NT2/D1 (cell line): ENCODE measurements at regions not wholly inside any gene's neighbourhood (a gene's known extent, or its start where the extent isn't known, plus 50 kb on each side); places are given as distances from the start of the nearest gene placed in this dataset.

Experiments
- DNase-seq: peaks from one replicate; pipeline ENCODE4 v3.0.0-alpha.2; 2011; ENCODE audit warnings: low read depth, low spot score
- H3K27me3 ChIP-seq: 2 replicates; pipeline ENCODE4 v1.6.0; 2011; ENCODE audit warnings: mild to moderate bottlenecking; ENCODE audit not compliant: insufficient read length, insufficient read depth
- H3K36me3 ChIP-seq: 2 replicates; pipeline ENCODE4 v1.6.1; 2011; ENCODE audit warnings: mild to moderate bottlenecking, low read length, mixed read lengths; ENCODE audit not compliant: insufficient read depth, insufficient read length
- H3K4me1 ChIP-seq: 2 replicates; pipeline ENCODE4 v1.5.1; 2011; ENCODE audit not compliant: insufficient read depth, insufficient read length
- H3K4me3 ChIP-seq: 2 replicates; pipeline ENCODE4 v1.5.1; 2011; ENCODE audit warnings: low read depth; ENCODE audit not compliant: insufficient read length
- H3K9ac ChIP-seq: 2 replicates; pipeline ENCODE4 v1.6.0; 2011; ENCODE audit warnings: low read depth; ENCODE audit not compliant: insufficient read length
- H3K9me3 ChIP-seq: 2 replicates; pipeline ENCODE4 v1.5.1; 2011; ENCODE audit warnings: mild to moderate bottlenecking, low read length; ENCODE audit not compliant: insufficient read depth
- SUZ12 ChIP-seq: IDR thresholded peaks from 2 replicates; pipeline ENCODE4 v1.6.1; 2011; ENCODE audit not compliant: insufficient read length, insufficient read depth; ENCODE audit errors: extremely low read depth
- YY1 ChIP-seq: IDR thresholded peaks from 2 replicates; pipeline ENCODE4 v1.6.1; 2011; ENCODE audit not compliant: insufficient read length, insufficient read depth
- ZNF274 ChIP-seq: IDR thresholded peaks from 2 replicates; pipeline ENCODE4 v1.6.1; 2011; ENCODE audit warnings: mild to moderate bottlenecking, low read depth, low read length

GRCh38 chr15:35838424-35839111 is 292.6 kb upstream of the DPH6 start:
- no peak for DNase-seq
- H3K9ac ChIP-seq: no peak overlapping the region
- no peak for TF ChIP-seq ZNF274
- TF ChIP-seq SUZ12: no peak
- no peak for TF ChIP-seq YY1
- H3K4me1 ChIP-seq: peaks cover 2% of the 10 kb centered on the region
- no peaks in the 10 kb centered on the region for H3K36me3 ChIP-seq
- H3K9me3 ChIP-seq: no peaks in the 10 kb centered on the region
- H3K4me3 ChIP-seq: no peak overlapping the region
- no peaks in the 10 kb centered on the region for H3K27me3 ChIP-seq

DNA sequence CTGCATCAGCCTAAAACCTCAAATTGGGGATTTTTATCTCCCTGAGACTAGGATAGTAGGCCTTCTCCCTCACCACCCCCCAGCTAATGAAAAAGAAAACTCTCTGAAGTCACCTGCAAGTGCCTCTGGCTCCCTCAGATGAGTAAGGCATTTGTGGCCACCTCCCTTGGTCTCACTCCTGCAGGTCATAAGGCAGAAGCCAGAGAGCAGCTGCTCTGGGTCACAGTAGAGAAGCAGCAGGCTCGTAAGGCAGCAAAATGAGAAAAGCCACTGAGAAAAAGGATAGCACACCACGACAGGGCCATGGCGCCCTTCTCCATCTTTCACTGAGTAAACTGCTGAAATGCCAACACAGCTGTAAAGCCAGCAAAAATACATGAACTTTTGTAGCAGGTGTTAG is 296.7 kb upstream of the DPH6 start:
- H3K36me3 ChIP-seq: no peaks in the 10 kb centered on the region
- H3K9ac ChIP-seq: no peak overlapping the region
- TF ChIP-seq YY1 (no peak), ZNF274 (no peak), SUZ12 (no peak)
- no peak overlapping the region for H3K4me3 ChIP-seq
- H3K4me1 ChIP-seq: peaks cover 2% of the 10 kb centered on the region
- H3K9me3 ChIP-seq: no peaks in the 10 kb centered on the region
- no peaks in the 10 kb centered on the region for H3K27me3 ChIP-seq
- no peak for DNase-seq

DNA sequence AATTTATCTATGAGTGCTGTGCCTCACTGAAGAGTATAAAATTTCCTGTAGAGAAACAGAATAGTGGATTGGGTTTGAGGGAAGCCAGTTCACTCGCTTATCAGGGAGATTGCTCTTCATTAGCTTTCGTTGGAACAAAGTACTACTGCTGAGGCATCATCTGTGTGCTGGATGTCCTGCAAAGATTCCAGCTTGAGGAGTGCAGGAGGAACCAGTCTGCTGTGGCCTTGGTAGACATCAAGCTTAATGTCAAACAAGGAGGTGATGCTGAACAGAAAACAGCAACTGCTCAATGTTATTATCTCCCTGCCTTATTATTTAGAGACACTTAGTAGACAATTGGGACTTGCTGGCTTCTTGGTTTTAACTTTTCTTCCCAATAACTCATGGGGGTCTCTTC is 297.5 kb upstream of the DPH6 start:
- no peak for DNase-seq
- Histone ChIP-seq H3K9ac (no peak overlapping the region), H3K27me3 (no peaks in the 10 kb centered on the region), H3K9me3 (no peaks in the 10 kb centered on the region), H3K36me3 (no peaks in the 10 kb centered on the region), H3K4me3 (no peak overlapping the region), H3K4me1 (peaks cover 2% of the 10 kb centered on the region)
- TF ChIP-seq SUZ12 (no peak), ZNF274 (no peak), YY1 (no peak)

- no peak for DNase-seq
- no peaks in the 10 kb centered on the region for H3K27me3 ChIP-seq
- TF ChIP-seq SUZ12: no peak
- no peak for TF ChIP-seq YY1
- no peak for TF ChIP-seq ZNF274
- no peaks in the 10 kb centered on the region for H3K9me3 ChIP-seq
- H3K4me1 ChIP-seq: no peaks in the 10 kb centered on the region
- no peak overlapping the region for H3K9ac ChIP-seq
- H3K4me3 ChIP-seq: no peak overlapping the region
- H3K36me3 ChIP-seq: no peaks in the 10 kb centered on the region
Measured at GRCh38 chr15:35850284-35850683, 304.3 kb upstream of the DPH6 start.

DNA sequence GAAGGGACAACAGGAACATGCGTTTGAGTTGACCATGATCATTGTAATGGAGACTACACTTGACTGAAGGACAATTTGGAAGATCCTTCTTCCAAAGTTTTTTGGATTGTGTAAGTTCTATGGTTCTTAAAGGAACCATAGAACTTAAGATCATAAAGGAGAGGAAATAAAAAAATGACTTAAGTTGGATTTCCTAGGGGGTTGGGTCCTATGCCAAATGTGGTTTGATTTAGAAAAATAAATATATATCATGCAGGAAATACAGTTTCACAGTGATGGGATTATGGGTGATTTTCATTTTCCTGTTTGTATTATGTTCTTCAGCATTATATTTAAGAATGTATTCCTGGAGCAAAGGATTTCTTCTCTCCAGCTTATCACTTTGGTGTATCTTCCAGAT is 305.5 kb upstream of the DPH6 start:
- Histone ChIP-seq H3K4me3 (no peak overlapping the region), H3K9ac (no peak overlapping the region), H3K36me3 (no peaks in the 10 kb centered on the region), H3K9me3 (no peaks in the 10 kb centered on the region), H3K27me3 (no peaks in the 10 kb centered on the region), H3K4me1 (no peaks in the 10 kb centered on the region)
- DNase-seq: no peak
- no peak for TF ChIP-seq YY1
- TF ChIP-seq SUZ12: no peak

- Histone ChIP-seq H3K4me1 (no peaks in the 10 kb centered on the region), H3K9ac (no peak overlapping the region), H3K27me3 (no peaks in the 10 kb centered on the region), H3K9me3 (no peaks in the 10 kb centered on the region), H3K4me3 (no peak overlapping the region), H3K36me3 (no peaks in the 10 kb centered on the region)
- DNase-seq: no peak
- TF ChIP-seq YY1: no peak
- no peak for TF ChIP-seq SUZ12
- no peak for TF ChIP-seq ZNF274
Measured at GRCh38 chr15:35852818-35853624, 307.1 kb upstream of the DPH6 start.

DNA sequence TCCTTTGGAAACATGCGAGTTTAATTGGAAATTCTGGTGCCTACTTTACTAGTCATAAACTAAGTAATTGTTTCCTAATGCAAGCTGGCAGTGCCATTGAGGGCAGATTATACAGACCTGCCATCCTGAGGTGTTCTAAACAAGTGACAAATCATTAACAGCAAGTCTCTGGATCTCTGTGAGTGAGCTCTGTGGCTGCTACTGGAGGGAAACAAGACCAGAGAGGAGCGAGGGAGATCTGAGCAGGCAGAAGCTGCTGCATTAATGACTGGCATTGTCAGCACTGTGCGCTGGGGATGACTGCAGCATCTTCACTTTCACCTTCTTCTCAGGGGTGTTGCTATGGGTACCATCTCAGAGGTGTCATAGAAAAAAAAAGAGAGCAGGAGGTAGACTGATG is 308.4 kb upstream of the DPH6 start:
- Histone ChIP-seq H3K4me3 (no peak overlapping the region), H3K9me3 (no peaks in the 10 kb centered on the region), H3K4me1 (no peaks in the 10 kb centered on the region), H3K9ac (no peak overlapping the region), H3K36me3 (no peaks in the 10 kb centered on the region), H3K27me3 (no peaks in the 10 kb centered on the region)
- no peak for DNase-seq
- TF ChIP-seq ZNF274 (no peak), YY1 (no peak), SUZ12 (no peak)
